GM19455 (cell line): ENCODE measurements at regions not wholly inside any gene's neighbourhood (a gene's known extent, or its start where the extent isn't known, plus 50 kb on each side); places are given as distances from the start of the nearest gene placed in this dataset.

Experiments used
- ATAC-seq: cut with Tn5 transposase; IDR thresholded peaks from one replicate; pipeline ENCODE4 v1.9.1; 2021; ENCODE audit not compliant: unreplicated experiment

DNA sequence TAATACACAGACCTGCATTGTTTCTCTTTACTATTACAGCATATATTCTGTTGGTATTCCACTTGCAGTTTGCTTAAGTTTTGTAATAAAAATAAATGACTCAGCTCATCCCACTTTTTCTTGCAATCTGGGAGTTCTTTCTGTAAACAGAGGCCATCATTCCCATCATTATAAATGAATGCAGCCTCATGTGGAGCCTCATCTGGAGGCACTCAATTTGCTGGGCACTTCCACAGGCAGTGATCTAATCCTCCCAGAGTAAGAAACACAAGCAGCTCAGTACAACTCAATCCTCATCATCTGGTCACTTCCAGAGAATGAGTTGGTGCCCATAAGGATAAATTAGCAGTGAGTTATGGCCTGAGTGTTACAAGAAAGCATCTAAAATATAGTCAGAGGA is 2801.9 kb downstream of the PCDH9 start:
- ATAC-seq, result no peak

DNA sequence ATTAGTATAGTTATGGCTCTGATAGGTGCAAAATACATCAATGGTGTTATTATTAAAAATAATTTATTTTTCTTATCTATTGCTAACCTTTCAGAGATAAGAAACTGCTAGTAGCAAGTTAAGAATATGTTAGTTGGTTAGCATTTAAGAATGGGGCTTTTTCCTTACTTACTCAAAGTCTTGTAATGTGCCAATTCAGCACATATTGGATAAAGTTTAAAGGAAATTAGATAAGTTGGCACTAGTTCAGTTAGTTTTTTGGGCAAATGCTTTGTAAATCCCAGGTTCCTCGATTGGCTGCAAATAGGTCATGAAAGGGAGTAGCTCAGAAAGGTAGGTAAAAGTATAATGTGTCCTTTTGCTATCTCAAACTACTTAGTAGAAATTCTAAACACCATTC is 2806.7 kb downstream of the PCDH9 start:
- ATAC-seq, result no peak

DNA sequence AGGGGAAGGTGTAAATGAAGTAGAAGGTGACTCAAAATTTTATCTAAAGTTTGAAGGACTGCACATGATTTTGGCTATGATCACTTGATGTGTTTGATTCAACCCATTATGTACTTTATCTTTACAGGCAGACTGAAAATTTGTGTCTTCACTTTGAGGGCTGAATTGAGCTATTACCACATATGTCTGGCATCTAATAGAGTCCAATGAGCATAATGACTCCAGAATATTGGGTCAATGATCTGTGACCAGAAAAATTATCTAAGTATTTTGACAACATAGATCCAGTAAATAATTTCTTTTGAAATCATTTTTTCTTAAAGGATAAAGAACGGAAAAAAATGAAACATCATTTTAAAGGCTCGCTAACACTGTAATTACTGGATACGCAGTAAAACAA is 2810.0 kb downstream of the PCDH9 start:
- no peak for ATAC-seq

GRCh38 chr13:64417581-64417980 is 2812.6 kb downstream of the PCDH9 start:
- ATAC-seq, result no peak

- ATAC-seq, result no peak
These were observed 2815.8 kb downstream of the PCDH9 start for GRCh38 chr13:64414381-64414780.

DNA sequence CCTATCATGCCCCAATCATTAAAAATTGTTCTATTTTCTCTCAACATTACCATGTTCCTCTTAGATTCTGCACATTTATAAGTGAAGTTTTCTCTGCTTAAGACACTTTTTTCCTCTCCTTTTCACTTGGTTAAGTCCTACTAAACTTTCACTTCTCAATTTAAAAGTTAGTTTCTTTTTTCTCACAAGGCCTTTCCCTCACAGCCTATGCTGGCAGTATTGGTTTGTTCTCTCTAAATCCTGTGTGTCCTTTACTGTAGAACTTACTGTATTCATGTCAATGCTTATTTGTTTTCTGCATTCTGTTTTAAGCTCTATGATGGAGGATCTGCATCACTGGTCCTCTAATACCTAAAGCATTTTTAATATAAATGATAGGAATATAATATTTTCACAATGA is 2816.6 kb downstream of the PCDH9 start:
- ATAC-seq, result no peak

GRCh38 chr13:64410276-64411053 is 2819.7 kb downstream of the PCDH9 start:
- no peak for ATAC-seq

GRCh38 chr13:64397701-64398100 is 2832.4 kb downstream of the PCDH9 start:
- ATAC-seq, result no peak

DNA sequence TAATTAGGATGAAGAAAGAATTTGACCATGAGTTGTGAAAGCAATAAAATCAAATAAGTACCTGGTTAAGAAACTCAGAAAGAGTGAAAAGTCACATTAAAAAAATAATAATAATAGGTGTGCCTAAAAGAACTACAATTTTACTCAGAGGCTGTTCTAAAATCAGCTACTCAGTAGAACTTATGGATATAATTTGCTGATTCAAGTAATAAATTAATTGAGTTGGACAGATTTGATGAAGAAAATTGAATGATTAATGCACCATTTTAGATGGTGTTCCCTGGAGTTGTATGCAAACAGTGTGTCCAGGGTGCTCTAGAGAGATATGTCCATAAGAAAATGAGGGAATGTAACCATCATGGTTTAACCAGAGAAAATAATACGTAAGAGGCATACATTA is 2852.5 kb downstream of the PCDH9 start:
- ATAC-seq, result no peak

DNA sequence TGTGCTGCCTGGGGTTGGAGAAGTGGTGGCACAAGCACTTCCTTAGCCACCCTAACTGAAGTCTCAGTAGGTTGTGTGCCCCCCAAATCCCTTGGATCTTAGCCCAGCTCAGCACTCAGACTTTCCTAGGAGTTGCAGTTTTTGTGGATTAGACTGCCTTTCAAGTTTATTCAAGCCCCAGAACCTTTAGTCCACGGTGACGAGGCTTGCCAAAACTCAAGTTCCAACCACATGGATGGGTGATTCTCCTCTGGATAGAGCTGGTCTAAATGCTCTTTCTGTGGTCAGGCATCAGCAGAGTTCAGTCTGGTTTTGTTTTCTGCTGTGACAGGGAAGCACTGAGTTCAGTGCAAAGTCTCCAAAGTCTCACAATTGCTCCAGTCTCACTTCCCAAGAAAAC is 2858.7 kb downstream of the PCDH9 start:
- no peak for ATAC-seq

GRCh38 chr13:64371045-64371444 is 2859.1 kb downstream of the PCDH9 start:
- ATAC-seq, result no peak

DNA sequence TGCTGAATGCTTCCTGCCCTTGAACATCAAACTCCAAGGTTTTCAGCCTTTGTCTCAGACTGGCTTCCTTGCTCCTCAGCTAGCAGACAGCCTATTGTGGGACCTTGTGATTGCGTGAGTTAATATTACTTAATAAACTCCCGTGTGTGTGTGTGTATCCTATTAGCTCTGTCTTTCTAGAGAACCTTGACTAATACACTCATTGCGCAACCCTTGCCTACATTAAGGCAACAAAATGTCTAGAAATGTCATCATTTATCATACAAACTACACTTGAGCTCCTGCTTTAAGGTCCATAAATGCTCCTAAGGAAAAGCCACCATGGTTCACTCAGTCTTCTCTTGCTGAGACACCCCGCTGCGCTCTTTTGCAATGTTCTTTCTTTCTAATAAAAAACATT is 2861.0 kb downstream of the PCDH9 start:
- no peak for ATAC-seq

GRCh38 chr13:64362564-64362963 is 2867.6 kb downstream of the PCDH9 start:
- ATAC-seq, result no peak

- no peak for ATAC-seq
These were observed 2882.5 kb downstream of the PCDH9 start for GRCh38 chr13:64347664-64348063.

DNA sequence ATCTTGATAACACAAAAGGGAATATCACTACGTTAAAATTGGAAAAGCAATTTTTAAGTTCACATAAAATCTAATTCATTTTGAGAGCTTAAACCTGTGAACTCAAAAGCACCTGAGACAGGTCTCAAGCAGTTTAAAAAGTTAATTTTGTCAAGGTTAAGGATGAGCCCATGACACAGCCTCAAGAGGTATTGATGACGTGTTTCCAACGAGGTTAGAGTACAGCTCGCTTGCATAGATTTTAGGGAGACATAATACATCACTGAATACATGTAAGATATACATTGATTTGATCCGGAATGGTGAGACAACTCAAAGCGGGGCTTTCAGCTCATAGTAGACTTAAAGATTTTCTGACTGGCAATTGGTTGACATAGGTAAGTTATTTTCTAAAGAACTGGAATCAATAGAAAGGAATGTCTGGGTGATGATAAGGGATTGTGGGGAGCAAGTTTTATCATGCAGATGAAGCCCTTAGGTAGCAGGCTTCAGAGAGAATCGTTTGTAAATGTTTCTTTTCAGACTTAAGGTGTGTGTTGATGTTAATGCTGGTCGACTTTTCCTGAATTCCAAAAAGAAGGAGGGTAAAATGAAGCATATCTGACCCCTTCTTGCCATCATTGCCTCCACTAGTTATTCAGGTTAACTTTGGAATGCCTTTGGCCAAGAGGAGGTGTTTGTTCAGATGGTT is 2890.6 kb downstream of the PCDH9 start:
- no peak for ATAC-seq

DNA sequence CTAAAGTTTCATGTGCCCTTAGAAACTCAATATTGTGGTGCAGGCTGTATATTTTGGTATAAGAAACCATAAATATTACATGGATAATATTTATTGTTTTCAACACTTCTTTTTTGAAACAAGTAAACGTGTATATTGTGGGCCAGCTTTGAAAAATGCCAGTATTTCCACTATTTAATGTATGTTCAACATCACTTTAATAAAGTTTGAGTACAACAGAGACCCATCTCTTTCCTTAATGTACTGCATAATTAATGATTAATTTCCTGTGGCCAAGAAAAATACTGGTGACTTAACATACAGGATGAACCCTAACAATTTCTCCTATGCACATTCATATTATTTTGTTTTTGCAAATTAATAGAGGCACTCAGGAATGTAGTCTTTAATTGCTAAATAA is 2891.5 kb downstream of the PCDH9 start:
- ATAC-seq, result no peak

DNA sequence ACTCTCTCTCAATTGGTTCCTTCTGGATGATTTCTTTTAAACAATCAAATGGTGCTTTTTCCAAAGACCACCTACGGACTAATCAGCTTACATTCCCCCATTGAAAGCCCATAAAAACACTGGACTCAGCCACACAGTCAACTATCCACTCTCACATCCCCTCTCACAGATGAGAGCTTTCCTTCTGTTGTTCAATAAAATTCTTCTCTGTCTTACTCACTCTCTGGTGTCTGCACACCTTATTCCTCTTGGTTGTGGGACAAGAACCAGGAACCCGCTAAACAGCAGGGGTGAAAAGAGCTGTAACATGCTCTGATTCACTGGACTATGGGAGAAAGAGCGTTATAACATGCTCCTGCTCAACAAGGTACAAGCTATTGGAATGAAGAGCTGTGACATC is 2896.2 kb downstream of the PCDH9 start:
- no peak for ATAC-seq

DNA sequence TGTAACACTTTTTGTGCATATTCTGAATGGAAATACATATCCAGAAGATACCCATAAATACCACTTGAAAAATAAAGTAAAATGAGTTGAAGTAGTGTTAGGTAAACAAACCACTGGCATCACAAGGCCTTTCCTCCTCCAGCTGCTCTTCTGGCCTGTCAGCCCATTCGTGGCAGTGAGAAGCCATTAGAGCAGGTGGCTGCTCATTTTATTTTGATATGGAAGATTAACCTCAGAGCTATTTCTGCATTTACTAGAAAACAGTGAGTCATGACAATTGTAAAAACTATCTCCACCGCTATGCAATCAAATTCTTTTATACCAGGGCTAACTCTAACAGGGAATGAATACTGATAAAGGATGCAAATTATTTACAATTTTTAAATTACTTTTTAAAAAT is 2898.1 kb downstream of the PCDH9 start:
- no peak for ATAC-seq

DNA sequence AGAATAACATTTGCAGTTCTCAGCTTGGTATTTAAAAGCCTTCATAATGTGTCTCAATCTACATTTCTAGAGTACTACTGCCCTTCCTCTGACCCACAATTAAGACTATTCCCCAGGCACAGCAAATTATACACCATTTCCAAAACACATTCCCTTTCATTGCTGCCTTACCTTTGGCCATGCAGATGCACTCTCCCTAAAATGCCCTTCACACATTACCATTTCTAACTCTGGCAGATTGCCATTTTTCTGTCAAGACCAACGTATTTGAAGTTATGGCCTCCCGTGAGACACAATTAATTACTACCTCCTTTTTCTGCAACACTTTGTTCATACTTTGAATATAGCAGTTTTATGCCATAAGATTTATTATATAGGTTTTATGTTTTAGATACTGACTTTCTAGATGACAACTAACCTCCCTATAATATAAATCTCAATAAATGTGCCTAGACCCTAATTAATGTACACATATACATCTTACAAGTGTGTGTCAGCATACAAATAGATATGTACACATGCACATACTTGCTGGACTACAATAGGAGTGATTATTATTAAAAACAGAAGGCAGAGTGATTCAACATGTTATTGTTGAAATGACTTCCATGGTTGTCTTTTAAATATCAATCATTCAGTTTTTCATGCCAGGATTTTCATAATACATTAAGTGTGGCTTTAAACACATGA is 2902.5 kb downstream of the PCDH9 start:
- no peak for ATAC-seq

- ATAC-seq, result no peak
These were observed 2898.7 kb upstream of the PCDH20 start for GRCh38 chr13:64314331-64314730.

- no peak for ATAC-seq
These were observed 2896.3 kb upstream of the PCDH20 start for GRCh38 chr13:64311948-64312347.

DNA sequence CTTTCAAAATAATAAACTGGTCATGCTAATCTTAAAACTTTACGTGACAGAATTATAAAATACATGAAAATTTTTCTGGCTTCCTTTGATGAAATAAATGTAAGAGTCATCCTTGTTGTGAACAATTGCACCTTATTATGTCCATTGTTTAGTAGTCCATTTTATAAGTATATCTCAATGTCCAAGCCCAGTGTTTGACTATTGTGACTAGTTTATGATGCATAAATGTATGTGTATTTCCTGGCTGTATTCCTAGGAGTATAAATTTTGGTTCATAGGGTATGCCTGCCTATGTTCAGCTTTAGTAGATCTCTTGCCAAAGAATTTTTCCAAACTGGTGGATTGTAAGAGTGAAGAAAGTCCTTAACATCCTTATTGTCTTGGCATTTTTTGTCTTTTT is 2895.5 kb upstream of the PCDH20 start:
- ATAC-seq, result no peak
